Upper lobe of left lung (tissue), 4 donors: ENCODE measurements at regions not wholly inside any gene's neighbourhood (a gene's known extent, or its start where the extent isn't known, plus 50 kb on each side); places are given as distances from the start of the nearest gene placed in this dataset.

Experiments used
- EP300 ChIP-seq, 4 donors: sonication (generic); formaldehyde crosslinking; IDR thresholded peaks; one replicate each; pipeline ENCODE4 v1.5.1; 2017; ENCODE audit warnings: antibody characterized with exemption in 4 of 4, control low read depth in 2 of 4
- POLR2A ChIP-seq, 4 donors: fragments of 450-650 bp; IDR thresholded peaks; one replicate each; pipeline ENCODE4 v1.5.1; 2016 to 2017; ENCODE audit warnings: antibody characterized with exemption in 4 of 4, mild to moderate bottlenecking in 2 of 4
- POLR2AphosphoS5 ChIP-seq, 2 donors: sonication (generic); formaldehyde crosslinking; IDR thresholded peaks; one replicate each; pipeline ENCODE4 v1.5.1; 2017; ENCODE audit warnings: antibody characterized with exemption in 2 of 2
- TF ChIP-seq, protein P1 (sequence below), 6 experiments: fragments of 450-650 bp in 4 of 6; fragments of 200-600 bp in 2 of 6; sonication (generic) in 2 of 6; IDR thresholded peaks; one replicate each; pipeline ENCODE4 v1.5.1; 2016 to 2019; ENCODE audit warnings: antibody characterized with exemption in 6 of 6

DNA sequence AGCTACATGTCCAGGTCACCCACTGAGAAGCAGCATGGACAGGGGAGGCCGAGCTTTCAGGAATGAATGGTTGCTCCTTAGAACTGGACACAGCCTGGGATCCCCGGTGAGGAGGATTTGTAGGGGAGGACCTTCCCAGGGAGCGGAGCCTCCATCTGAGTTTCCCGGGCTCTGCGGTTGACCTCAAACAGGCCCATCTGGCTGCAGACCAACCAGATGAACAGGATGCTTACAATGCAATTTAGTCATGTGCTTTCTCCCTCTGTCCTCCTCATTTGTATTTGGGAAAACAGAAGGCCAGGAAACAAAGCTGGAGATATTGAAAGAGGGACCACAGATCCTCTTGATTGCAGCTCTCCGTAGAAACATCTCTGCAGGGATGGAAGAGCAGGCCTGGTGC is 104.8 kb downstream of the EMX2 start:
- TF ChIP-seq, protein P1, sequence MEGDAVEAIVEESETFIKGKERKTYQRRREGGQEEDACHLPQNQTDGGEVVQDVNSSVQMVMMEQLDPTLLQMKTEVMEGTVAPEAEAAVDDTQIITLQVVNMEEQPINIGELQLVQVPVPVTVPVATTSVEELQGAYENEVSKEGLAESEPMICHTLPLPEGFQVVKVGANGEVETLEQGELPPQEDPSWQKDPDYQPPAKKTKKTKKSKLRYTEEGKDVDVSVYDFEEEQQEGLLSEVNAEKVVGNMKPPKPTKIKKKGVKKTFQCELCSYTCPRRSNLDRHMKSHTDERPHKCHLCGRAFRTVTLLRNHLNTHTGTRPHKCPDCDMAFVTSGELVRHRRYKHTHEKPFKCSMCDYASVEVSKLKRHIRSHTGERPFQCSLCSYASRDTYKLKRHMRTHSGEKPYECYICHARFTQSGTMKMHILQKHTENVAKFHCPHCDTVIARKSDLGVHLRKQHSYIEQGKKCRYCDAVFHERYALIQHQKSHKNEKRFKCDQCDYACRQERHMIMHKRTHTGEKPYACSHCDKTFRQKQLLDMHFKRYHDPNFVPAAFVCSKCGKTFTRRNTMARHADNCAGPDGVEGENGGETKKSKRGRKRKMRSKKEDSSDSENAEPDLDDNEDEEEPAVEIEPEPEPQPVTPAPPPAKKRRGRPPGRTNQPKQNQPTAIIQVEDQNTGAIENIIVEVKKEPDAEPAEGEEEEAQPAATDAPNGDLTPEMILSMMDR (IDR thresholded peaks at IDR 0.05): no peak
- TF ChIP-seq POLR2A (IDR thresholded peaks at IDR 0.05): no peak
- TF ChIP-seq POLR2AphosphoS5 (IDR thresholded peaks at IDR 0.05): no peak
- no peak for TF ChIP-seq EP300 (IDR thresholded peaks at IDR 0.05)
